NK-92 treated with Interleukin-12 subunit alpha and Interleukin-12 subunit beta, amount 100 ng/mL, for 24 hours (cell line): ENCODE measurements at regions not wholly inside any gene's neighbourhood (a gene's known extent, or its start where the extent isn't known, plus 50 kb on each side); places are given as distances from the start of the nearest gene placed in this dataset.
"Not testable (repeated sequence)": the region's sequence is repeated elsewhere in the genome, so short reads cannot be mapped to it uniquely, and the experiment has no call there.

Source experiments
- DNase-seq: peaks from one replicate; lab custom pipeline; 2025; lab: John Stamatoyannopoulos, UW

GRCh38 chr13:40363653-40364052, 302.8 kb downstream of the FOXO1 start:
- DNase-seq, result no peak

- DNase-seq, result no peak
These were observed 300.3 kb downstream of the FOXO1 start for GRCh38 chr13:40366119-40366518.

GRCh38 chr13:40368127-40368891, 298.1 kb downstream of the FOXO1 start:
- DNase-seq, result no peak

- DNase-seq, result no peak
These were observed 295.8 kb downstream of the FOXO1 start for GRCh38 chr13:40370661-40371060.

- no peak for DNase-seq
These were observed 294.8 kb downstream of the FOXO1 start for GRCh38 chr13:40371531-40372125.

- DNase-seq, result not testable (repeated sequence)
These were observed 292.8 kb downstream of the FOXO1 start for GRCh38 chr13:40373608-40374007.

GRCh38 chr13:40375489-40376171, 290.8 kb downstream of the FOXO1 start:
- DNase-seq, result no peak

DNA sequence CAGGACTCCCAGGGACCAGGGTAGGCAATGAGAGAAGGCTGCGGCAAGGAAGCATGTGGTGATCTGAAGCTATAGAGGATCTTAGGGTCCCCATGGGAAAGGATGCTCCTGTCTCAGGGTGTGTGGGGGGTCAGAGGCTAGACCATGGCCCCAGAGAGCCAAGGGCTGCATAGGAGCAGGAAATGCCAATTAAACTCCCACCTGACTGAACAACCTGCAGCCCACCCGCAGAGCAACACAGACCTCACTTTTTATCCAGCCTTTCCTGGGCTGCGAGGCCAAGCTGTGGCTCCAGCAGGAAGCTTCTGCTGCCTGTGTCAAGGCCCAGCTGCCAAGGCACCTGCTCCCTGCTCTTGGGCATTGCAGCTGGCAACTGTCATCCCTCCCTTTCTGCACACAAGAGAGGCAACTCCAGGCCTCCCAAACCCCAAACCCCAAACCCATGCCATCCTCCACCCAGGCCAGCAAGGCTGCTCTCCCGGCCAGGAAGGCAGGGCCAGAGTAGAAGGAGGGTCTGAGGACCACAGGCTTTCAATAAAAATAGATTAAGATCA, 290.1 kb downstream of the FOXO1 start:
- no peak for DNase-seq

GRCh38 chr13:40376867-40377535, 289.4 kb downstream of the FOXO1 start:
- no peak for DNase-seq

GRCh38 chr13:40377783-40378182, 288.7 kb downstream of the FOXO1 start:
- no peak for DNase-seq

DNA sequence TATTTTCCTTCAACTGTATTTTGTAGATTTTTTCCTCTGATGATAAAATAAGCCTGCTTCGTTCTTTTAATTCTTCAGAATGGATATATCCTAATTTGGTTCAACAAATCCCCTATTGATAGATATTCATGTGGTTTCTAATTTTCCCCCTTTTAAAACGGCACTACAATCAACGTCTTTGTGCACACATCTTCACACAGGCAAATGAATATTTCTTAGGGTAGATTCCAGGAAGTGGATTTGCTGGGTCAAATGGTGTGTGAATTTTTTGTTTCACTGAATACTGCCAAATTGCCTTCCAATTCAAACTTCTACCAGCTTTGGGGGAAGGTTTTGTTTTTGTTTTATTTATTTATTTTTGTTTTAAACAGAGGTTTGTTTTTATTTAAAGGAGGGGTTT, 287.2 kb downstream of the FOXO1 start:
- DNase-seq, result no peak

DNA sequence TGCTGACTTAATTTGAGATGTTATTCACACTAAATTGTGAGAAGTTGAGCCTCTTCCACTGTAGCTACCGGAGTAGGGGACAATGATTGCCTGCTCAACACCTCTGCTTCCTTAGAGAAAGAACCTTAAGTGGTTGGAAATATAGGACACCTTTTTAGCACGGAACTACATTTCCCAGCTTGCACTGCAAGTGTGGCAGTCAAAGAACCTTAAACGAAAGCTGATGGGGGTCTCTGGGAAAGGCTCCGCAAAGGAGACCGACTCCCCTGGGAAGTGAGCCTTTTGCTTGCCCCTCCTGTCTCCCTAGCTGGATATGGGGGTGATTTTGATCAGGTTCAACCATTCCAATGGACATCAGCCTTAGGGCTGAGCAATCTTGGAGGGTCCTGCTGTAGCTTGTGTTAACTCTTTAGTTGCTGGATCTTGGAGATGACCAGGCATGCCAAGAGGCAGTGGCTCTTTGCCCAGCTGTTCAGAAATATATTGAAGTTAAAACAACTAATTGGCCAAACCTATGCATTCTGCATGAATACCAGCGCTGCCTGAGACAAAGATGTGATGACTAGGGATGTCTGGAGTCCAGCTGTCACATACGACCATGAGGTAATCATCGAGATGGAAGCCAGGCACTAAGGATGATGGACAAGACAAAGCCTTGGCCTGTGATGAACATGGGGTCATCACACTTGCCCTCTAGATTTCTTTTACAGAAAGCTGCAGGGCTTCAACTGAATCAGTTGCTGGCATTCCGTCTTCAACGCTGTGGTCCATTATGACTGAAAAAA, 286.5 kb downstream of the FOXO1 start:
- DNase-seq, result no peak

- DNase-seq, result no peak
These were observed 284.3 kb downstream of the FOXO1 start for GRCh38 chr13:40381935-40382764.

DNA sequence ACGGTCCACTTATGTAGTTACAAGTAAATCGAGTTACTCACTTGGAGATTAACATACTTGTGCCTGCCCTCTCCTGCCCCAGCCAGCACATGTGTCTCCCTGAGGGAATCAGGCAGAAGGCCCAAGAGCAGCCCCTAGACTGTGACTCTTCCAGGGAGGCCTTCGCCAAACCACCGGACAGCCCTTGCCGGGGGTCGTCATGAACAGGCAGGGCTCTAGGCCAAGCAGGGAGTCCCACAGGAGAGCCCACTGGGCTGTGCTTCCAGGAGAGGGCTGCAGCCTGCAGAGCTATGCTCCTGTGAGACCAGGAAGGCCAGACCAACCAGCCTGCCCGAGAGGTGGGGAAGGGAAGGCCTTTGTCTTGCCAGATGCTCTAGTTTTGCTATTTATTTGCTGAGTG, 283.3 kb downstream of the FOXO1 start:
- DNase-seq, result no peak

- DNase-seq, result no peak
These were observed 282.6 kb downstream of the FOXO1 start for GRCh38 chr13:40383885-40384284.

GRCh38 chr13:40384976-40385857, 281.2 kb downstream of the FOXO1 start:
- DNase-seq, result no peak

DNA sequence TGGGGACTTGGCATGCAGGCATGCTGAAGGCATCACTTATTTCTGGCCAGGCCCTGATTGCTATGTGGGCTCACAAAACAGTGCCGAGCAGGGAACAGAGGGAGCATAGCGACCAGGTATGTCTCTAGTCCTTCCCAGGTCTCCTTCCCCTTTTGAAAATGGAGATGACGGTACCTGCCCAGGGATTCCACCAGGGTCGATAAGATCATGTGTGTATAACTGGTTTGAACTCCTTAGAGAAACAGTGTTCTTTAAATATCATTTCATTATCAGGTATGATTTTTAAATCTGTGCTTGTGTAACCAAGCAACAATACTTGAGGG, 280.6 kb downstream of the FOXO1 start:
- DNase-seq, result no peak

- no peak for DNase-seq
These were observed 279.9 kb downstream of the FOXO1 start for GRCh38 chr13:40386586-40386985.

DNA sequence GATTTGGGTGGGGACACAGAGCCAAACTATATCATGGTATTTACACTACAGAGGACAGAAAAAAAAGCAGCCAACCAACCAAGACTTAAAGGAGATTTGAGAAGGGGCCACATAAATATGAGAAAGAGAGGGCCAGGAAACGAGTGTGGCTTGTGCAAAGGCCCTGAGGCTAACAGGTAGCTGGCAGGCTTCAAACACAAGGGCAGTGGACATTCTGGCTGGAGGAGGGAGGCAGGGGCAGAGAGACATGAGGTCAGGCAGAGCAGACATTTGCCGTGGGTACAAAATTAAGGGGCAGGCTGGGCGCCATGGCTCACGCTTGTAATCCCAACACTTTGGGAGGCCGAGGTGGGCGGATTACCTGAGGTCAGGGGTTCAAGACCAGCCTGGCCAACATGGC, 278.7 kb downstream of the FOXO1 start:
- no peak for DNase-seq

- DNase-seq, result peak; percentile 82
These were observed 277.8 kb downstream of the FOXO1 start for GRCh38 chr13:40388617-40389016.
